ENCODE measurements at regions not wholly inside any gene's neighbourhood (a gene's known extent, or its start where the extent isn't known, plus 50 kb on each side); places are given as distances from the start of the nearest gene placed in this dataset.

DNA sequence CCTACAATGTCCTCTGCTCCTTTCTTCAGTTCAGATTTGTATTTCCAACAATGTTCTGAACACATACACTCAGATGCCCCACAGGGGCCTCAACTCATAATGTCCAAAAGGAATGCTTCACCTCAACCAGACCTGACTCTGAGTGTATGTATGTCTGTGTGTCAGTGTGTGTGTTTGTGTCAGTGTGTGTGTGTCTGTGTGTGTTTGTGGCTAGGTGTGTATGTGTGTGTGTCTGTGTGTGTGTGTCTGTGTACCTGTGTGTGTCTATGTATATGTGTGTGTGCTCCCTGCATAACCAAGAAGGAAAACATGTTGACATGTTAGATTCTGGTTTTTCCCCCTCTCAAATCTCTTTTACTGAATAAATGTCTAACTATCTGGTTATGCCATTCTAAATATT, 87.3 kb upstream of the PCSK1 start:
- H3K9me2 ChIP-seq (replicated peaks; ENCODE audit: low read length), result no peaks in the 10 kb centered on the region
- no peaks in the 10 kb centered on the region for H3K9me3 ChIP-seq (ENCODE audit: low read length)
- no peak overlapping the region for H3K9ac ChIP-seq (ENCODE audit: low read length)
- H3K27ac ChIP-seq (ENCODE audit: low read length), result no peak overlapping the region
- DNase-seq (no peak), ATAC-seq (no peak)
- no peaks in the 10 kb centered on the region for H3K27me3 ChIP-seq (ENCODE audit: low read length)
- no peaks in the 10 kb centered on the region for H4K20me1 ChIP-seq (ENCODE audit: low read length)
- no peaks in the 10 kb centered on the region for H3K36me3 ChIP-seq (ENCODE audit: low read depth, low read length)
- H3K4me1 ChIP-seq (ENCODE audit: insufficient read depth, low read length), result no peaks in the 10 kb centered on the region
- ChIA-PET CTCF (no interaction called here), POLR2A (ENCODE audit: unreplicated experiment) (no interaction called here)
- H3F3A ChIP-seq (ENCODE audit: low read length, unreplicated experiment), result no peaks in the 10 kb centered on the region
- no peak overlapping the region for H3K4me2 ChIP-seq (ENCODE audit: low read length)
- H3K4me3 ChIP-seq (ENCODE audit: low read length), result no peak overlapping the region
- TF ChIP-seq EZH2phosphoT487 (IDR thresholded peaks at IDR 0.05; ENCODE audit: borderline replicate concordance, low read length) (no peak), EZH2 (IDR thresholded peaks at IDR 0.05; ENCODE audit: low read length, unreplicated experiment) (no peak)
- TF ChIP-seq, protein P1, sequence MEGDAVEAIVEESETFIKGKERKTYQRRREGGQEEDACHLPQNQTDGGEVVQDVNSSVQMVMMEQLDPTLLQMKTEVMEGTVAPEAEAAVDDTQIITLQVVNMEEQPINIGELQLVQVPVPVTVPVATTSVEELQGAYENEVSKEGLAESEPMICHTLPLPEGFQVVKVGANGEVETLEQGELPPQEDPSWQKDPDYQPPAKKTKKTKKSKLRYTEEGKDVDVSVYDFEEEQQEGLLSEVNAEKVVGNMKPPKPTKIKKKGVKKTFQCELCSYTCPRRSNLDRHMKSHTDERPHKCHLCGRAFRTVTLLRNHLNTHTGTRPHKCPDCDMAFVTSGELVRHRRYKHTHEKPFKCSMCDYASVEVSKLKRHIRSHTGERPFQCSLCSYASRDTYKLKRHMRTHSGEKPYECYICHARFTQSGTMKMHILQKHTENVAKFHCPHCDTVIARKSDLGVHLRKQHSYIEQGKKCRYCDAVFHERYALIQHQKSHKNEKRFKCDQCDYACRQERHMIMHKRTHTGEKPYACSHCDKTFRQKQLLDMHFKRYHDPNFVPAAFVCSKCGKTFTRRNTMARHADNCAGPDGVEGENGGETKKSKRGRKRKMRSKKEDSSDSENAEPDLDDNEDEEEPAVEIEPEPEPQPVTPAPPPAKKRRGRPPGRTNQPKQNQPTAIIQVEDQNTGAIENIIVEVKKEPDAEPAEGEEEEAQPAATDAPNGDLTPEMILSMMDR (conservative IDR thresholded peaks at IDR 0.05; ENCODE audit: low read depth, low read length), result no peak
- intact Hi-C loops (cut with micrococcal nuclease), result no loop called here
- BruUV-seq (replicated peaks), result no TSS peak
- H3K79me2 ChIP-seq (ENCODE audit: low read length), result no peaks in the 10 kb centered on the region
- H2AFZ ChIP-seq (ENCODE audit: low read length), result no peak overlapping the region

DNA sequence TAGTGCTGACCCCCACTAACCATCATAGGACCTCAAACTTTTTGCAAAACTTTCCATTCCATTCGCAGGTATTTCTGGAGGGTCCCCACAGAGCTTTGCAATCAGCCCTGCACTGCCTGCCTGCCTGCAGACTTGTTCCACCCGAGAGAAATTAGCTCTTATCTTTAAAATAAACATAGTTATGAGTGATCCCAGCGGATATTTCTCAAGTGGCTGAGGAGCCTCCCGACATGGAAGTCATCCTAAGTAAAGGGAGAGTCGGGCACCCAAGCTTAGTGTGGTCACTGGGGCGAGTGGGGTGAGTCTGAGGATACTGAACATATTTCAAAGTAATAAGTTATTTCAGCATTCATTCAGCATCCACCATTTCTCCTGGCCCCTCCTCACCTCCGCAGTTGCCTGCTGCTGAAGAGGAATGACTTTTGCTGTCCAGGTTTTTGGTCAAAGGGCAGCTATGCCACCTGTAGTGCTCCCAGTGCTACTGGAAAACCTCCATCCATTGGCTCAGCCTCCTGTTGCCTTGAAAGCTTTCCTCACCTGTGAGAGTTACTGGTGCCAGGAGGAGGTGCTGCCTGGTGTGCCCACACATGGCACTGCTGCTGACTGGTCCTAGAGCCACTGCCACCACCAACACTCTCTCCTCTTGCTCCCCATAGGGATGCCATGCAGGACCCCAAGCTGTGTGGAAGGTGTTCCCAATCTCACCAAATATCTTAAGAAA, 89.7 kb upstream of the PCSK1 start:
- no peak for ATAC-seq
- CTCF ChIA-PET, result no interaction called here

More for the DNA sequence above, 89.7 kb upstream of the PCSK1 start:
- intact Hi-C loops (cut with micrococcal nuclease), result no loop called here
- Histone ChIP-seq H3K4me1 (ENCODE audit: insufficient read depth, low read length) (no peaks in the 10 kb centered on the region), H3K27ac (ENCODE audit: low read length) (no peak overlapping the region), H3K4me3 (ENCODE audit: low read length) (no peak overlapping the region), H2AFZ (ENCODE audit: low read length) (no peak overlapping the region), H4K20me1 (ENCODE audit: low read length) (no peaks in the 10 kb centered on the region), H3K9me3 (ENCODE audit: low read length) (no peaks in the 10 kb centered on the region), H3K27me3 (ENCODE audit: low read length) (no peaks in the 10 kb centered on the region), H3K9me2 (replicated peaks; ENCODE audit: low read length) (no peaks in the 10 kb centered on the region), H3K4me2 (ENCODE audit: low read length) (no peak overlapping the region), H3K79me2 (ENCODE audit: low read length) (no peaks in the 10 kb centered on the region), H3F3A (ENCODE audit: low read length, unreplicated experiment) (no peaks in the 10 kb centered on the region), H3K9ac (ENCODE audit: low read length) (no peak overlapping the region), H3K36me3 (ENCODE audit: low read depth, low read length) (no peaks in the 10 kb centered on the region)
- DNase-seq, result no peak
- POLR2A ChIA-PET (ENCODE audit: unreplicated experiment), result no interaction called here
- TF ChIP-seq, protein P1 (conservative IDR thresholded peaks at IDR 0.05; ENCODE audit: low read depth, low read length), result no peak
- no peak for TF ChIP-seq EZH2 (IDR thresholded peaks at IDR 0.05; ENCODE audit: low read length, unreplicated experiment)
- TF ChIP-seq EZH2phosphoT487 (IDR thresholded peaks at IDR 0.05; ENCODE audit: borderline replicate concordance, low read length), result no peak
- BruUV-seq (replicated peaks), result no TSS peak
